Fibroblast of skin of right biceps (primary cell): ENCODE measurements at regions not wholly inside any gene's neighbourhood (a gene's known extent, or its start where the extent isn't known, plus 50 kb on each side); places are given as distances from the start of the nearest gene placed in this dataset.
"Not testable (repeated sequence)": the region's sequence is repeated elsewhere in the genome, so short reads cannot be mapped to it uniquely, and the experiment has no call there.

Experiments
- DNase-seq: peaks from one replicate; pipeline ENCODE4 v3.0.0-alpha.2; 2013

- not testable (repeated sequence) for DNase-seq
Observed at GRCh38 chr6:86730772-86731171, 206.6 kb upstream of the HTR1E start.

GRCh38 chr6:86730216-86730615, 207.1 kb upstream of the HTR1E start:
- DNase-seq = no peak

GRCh38 chr6:86728976-86729375, 208.4 kb upstream of the HTR1E start:
- DNase-seq = no peak

- no peak for DNase-seq
Observed at GRCh38 chr6:86724695-86725094, 212.6 kb upstream of the HTR1E start.

- no peak for DNase-seq
Observed at GRCh38 chr6:86723729-86724128, 213.6 kb upstream of the HTR1E start.

- DNase-seq = no peak
Observed at GRCh38 chr6:86723151-86723550, 214.2 kb upstream of the HTR1E start.

GRCh38 chr6:86722131-86722530, 215.2 kb upstream of the HTR1E start:
- DNase-seq = no peak

GRCh38 chr6:86715676-86716075, 221.7 kb upstream of the HTR1E start:
- no peak for DNase-seq

- DNase-seq = no peak
Observed at GRCh38 chr6:86712039-86712438, 225.3 kb upstream of the HTR1E start.

GRCh38 chr6:86707545-86708120, 229.7 kb upstream of the HTR1E start:
- DNase-seq = no peak

GRCh38 chr6:86706449-86706848, 230.9 kb upstream of the HTR1E start:
- no peak for DNase-seq

GRCh38 chr6:86701228-86701627, 236.1 kb upstream of the HTR1E start:
- not testable (repeated sequence) for DNase-seq

GRCh38 chr6:86686496-86686895, 250.8 kb upstream of the HTR1E start:
- no peak for DNase-seq

GRCh38 chr6:86685230-86685797, 252.0 kb upstream of the HTR1E start:
- DNase-seq = no peak

- no peak for DNase-seq
Observed at GRCh38 chr6:86683132-86683908, 254.0 kb upstream of the HTR1E start.

GRCh38 chr6:86682297-86682696, 255.0 kb upstream of the HTR1E start:
- DNase-seq = no peak

- not testable (repeated sequence) for DNase-seq
Observed at GRCh38 chr6:86681140-86681539, 256.2 kb upstream of the HTR1E start.

- not testable (repeated sequence) for DNase-seq
Observed at GRCh38 chr6:86672125-86672524, 265.2 kb upstream of the HTR1E start.

GRCh38 chr6:86657192-86657591, 280.1 kb upstream of the HTR1E start:
- DNase-seq = no peak

- DNase-seq = no peak
Observed at GRCh38 chr6:86629123-86629522, 308.2 kb upstream of the HTR1E start.

GRCh38 chr6:86619428-86619827, 317.9 kb upstream of the HTR1E start:
- no peak for DNase-seq

- no peak for DNase-seq
Observed at GRCh38 chr6:86615299-86615698, 322.0 kb upstream of the HTR1E start.

- no peak for DNase-seq
Observed at GRCh38 chr6:86609549-86610388, 327.6 kb upstream of the HTR1E start.
